ENCODE measurements at regions not wholly inside any gene's neighbourhood (a gene's known extent, or its start where the extent isn't known, plus 50 kb on each side); places are given as distances from the start of the nearest gene placed in this dataset.

- Histone ChIP-seq H3K36me3 (ENCODE audit: control insufficient read depth in 1 of 2, insufficient read depth in 2 of 2, low read length in 2 of 2) (no peaks in the 10 kb centered on the region), H4K20me1 (ENCODE audit: insufficient read depth) (no peaks in the 10 kb centered on the region), H3K9me3 (ENCODE audit: control insufficient read depth in 1 of 2, insufficient read depth in 1 of 2, low read depth in 1 of 2, low read length in 2 of 2) (no peaks in the 10 kb centered on the region), H3K79me2 (ENCODE audit: insufficient read depth, low read length) (no peaks in the 10 kb centered on the region), H3K9me2 (ENCODE audit: insufficient read depth) (no peaks in the 10 kb centered on the region), H3K4me1 (ENCODE audit: control insufficient read depth in 1 of 2, insufficient read depth in 2 of 2, low read length in 2 of 2) (no peaks in the 10 kb centered on the region), H3K27me3 (ENCODE audit: insufficient read depth, low read length) (no peaks in the 10 kb centered on the region), H3K4me3 (replicated peaks in 1 of 2; ENCODE audit: low read depth in 1 of 2, low read length in 2 of 2) (no peak overlapping the region), H3K9ac (ENCODE audit: low read length) (no peak overlapping the region), H3K4me2 (ENCODE audit: low read length) (no peak overlapping the region), H3K27ac (ENCODE audit: low read depth, low read length) (no peak overlapping the region), H2AFZ (ENCODE audit: low read depth, low read length, poor library complexity, severe bottlenecking) (no peak overlapping the region)
- ChIA-PET POLR2A (no interaction called here), CTCF (no interaction called here), RAD21 (ENCODE audit: low non-redundant PET in 1 of 2, low total read pairs in 2 of 2, uncharacterized antibody in 2 of 2, unreplicated experiment in 2 of 2) (no interaction called here)
- ATAC-seq (no peak), DNase-seq (ENCODE audit: low read depth, low spot score) (no peak)
- intact Hi-C loops (cut with micrococcal nuclease): no loop called here
- TF ChIP-seq ZNF274 (IDR thresholded peaks at IDR 0.05; ENCODE audit: low read depth, low read length) (no peak), ZBTB33 (IDR thresholded peaks at IDR 0.05; ENCODE audit: extremely low read depth, insufficient replicate concordance, low read length) (no peak), FOSL1 (IDR thresholded peaks at IDR 0.05; ENCODE audit: low read depth) (no peak), ZFX (IDR thresholded peaks at IDR 0.05) (no peak), MAX (IDR thresholded peaks at IDR 0.05) (no peak), POLR2AphosphoS5 (IDR thresholded peaks at IDR 0.05; ENCODE audit: low read depth, low read length) (no peak), CEBPB (IDR thresholded peaks at IDR 0.05; ENCODE audit: low read depth) (no peak), SIN3A (IDR thresholded peaks at IDR 0.05; ENCODE audit: low read depth) (no peak), JUND (IDR thresholded peaks at IDR 0.05) (no peak), SP1 (IDR thresholded peaks at IDR 0.05; ENCODE audit: low read depth) (no peak), EGR1 (IDR thresholded peaks at IDR 0.05; ENCODE audit: low read depth) (no peak), EZH2 (IDR thresholded peaks at IDR 0.05) (no peak)
- TF ChIP-seq, protein P1, sequence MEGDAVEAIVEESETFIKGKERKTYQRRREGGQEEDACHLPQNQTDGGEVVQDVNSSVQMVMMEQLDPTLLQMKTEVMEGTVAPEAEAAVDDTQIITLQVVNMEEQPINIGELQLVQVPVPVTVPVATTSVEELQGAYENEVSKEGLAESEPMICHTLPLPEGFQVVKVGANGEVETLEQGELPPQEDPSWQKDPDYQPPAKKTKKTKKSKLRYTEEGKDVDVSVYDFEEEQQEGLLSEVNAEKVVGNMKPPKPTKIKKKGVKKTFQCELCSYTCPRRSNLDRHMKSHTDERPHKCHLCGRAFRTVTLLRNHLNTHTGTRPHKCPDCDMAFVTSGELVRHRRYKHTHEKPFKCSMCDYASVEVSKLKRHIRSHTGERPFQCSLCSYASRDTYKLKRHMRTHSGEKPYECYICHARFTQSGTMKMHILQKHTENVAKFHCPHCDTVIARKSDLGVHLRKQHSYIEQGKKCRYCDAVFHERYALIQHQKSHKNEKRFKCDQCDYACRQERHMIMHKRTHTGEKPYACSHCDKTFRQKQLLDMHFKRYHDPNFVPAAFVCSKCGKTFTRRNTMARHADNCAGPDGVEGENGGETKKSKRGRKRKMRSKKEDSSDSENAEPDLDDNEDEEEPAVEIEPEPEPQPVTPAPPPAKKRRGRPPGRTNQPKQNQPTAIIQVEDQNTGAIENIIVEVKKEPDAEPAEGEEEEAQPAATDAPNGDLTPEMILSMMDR (IDR thresholded peaks at IDR 0.05 in 2 of 3, conservative IDR thresholded peaks at IDR 0.05 in 1 of 3; ENCODE audit: borderline replicate concordance in 1 of 3, insufficient read depth in 1 of 3, low read depth in 2 of 3, low read length in 2 of 3): no peak
- BruUV-seq (replicated peaks): no TSS peak
Observed at GRCh38 chr4:175480404-175480803, 331.7 kb downstream of the GPM6A start.
